AG09319 (cell line): ENCODE measurements at regions not wholly inside any gene's neighbourhood (a gene's known extent, or its start where the extent isn't known, plus 50 kb on each side); places are given as distances from the start of the nearest gene placed in this dataset.

Experiments used
- DNase-seq: peaks from one replicate; pipeline ENCODE4 v3.0.0-alpha.2; 2010; ENCODE audit warnings: low read depth; ENCODE audit errors: extremely low read depth
- TF ChIP-seq, protein P1 (sequence below): IDR thresholded peaks from 2 replicates; pipeline ENCODE4 v1.5.1; 2011; ENCODE audit warnings: low read depth, mild to moderate bottlenecking, inconsistent platforms, low read length, moderate library complexity

GRCh38 chr17:72525225-72526015 is 404.6 kb downstream of the SOX9 start:
- TF ChIP-seq, protein P1, sequence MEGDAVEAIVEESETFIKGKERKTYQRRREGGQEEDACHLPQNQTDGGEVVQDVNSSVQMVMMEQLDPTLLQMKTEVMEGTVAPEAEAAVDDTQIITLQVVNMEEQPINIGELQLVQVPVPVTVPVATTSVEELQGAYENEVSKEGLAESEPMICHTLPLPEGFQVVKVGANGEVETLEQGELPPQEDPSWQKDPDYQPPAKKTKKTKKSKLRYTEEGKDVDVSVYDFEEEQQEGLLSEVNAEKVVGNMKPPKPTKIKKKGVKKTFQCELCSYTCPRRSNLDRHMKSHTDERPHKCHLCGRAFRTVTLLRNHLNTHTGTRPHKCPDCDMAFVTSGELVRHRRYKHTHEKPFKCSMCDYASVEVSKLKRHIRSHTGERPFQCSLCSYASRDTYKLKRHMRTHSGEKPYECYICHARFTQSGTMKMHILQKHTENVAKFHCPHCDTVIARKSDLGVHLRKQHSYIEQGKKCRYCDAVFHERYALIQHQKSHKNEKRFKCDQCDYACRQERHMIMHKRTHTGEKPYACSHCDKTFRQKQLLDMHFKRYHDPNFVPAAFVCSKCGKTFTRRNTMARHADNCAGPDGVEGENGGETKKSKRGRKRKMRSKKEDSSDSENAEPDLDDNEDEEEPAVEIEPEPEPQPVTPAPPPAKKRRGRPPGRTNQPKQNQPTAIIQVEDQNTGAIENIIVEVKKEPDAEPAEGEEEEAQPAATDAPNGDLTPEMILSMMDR, result no peak

GRCh38 chr17:72526769-72527168 is 405.9 kb downstream of the SOX9 start:
- TF ChIP-seq, protein P1, result no peak
- no peak for DNase-seq

More at GRCh38 chr17:72525225-72526015, 404.6 kb downstream of the SOX9 start:
- DNase-seq, result no peak

DNA sequence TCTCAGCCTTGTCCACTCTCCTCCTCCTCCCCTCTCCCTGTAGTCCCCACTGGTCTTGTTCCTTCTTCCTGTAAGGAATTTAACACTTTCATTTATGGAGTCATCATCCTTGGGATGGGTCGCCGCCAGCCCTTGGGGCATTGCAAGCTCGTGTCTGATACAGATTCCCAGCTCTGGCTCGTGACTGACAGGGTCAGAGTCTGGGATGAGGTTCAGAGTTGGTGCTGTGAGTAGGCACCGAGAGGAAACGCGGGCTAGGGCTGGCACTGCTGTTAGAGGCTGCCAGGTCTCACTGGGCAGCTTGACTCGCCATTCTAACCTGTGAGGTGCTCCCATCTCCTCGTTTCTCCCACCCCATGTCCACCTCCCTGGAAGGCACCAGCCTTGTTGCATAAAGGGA is 407.0 kb downstream of the SOX9 start:
- TF ChIP-seq, protein P1, result no peak
- DNase-seq, result no peak

DNA sequence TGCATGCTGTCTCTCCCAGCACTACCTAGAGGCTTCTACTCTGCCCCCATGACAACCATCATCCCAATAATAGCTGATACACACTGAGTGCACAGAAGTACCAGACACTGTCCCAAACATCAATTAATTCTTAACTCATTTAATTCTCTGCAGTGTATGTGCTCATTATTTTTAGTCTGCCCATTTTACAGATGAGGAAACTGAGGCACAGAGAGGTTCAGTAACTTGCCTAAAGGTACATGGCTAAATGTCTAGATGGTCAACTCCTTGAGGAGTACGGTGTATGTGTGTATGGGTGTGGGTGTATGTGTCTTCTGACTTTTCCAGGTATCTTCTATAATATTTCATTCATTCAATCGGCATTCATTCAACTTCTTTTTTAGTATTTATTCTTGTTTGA is 407.9 kb downstream of the SOX9 start:
- DNase-seq, result no peak
- TF ChIP-seq, protein P1, result no peak

- DNase-seq, result no peak
- TF ChIP-seq, protein P1, result no peak
Measured at GRCh38 chr17:72529386-72529785, 408.6 kb downstream of the SOX9 start.

DNA sequence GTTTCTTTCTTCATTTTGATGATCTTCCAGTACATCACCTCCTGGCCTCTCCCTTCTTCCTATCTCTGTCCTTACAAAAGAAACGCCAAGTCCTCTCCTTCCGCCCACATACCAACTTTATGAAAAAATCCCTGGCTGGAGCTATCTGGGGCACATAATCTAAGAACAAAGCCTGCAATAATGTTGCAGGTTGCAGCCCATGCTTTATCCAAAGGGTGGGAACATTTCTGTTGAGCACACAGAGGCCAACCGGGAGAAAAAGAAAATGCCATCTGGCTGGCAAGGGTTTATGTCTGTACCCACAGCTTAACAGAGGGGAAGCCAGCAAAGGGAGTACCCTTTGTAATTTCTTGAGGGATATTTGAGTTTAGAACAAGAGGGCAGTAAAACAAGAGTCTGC is 409.6 kb downstream of the SOX9 start:
- TF ChIP-seq, protein P1, result no peak
- no peak for DNase-seq

DNA sequence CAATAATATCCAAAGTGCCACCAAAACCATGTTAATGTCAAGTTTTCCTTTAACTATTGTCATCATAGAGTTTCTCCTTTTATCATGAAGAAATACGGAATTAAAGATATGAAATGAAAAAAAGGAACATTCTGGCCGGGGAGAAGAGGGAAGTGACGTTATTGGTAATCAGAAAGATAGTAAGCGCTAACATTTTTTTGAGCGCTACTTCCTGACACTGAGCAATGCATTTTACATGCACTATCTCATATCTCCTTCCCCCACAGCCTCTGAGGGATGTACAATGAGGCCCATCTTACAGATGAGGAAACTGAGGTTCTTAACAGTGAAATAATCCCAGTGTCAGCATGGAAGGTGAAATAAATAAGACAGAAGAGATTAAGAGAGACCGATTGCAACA is 410.9 kb downstream of the SOX9 start:
- DNase-seq, result no peak
- TF ChIP-seq, protein P1, result no peak
